A172 (cell line): ENCODE measurements at regions not wholly inside any gene's neighbourhood (a gene's known extent, or its start where the extent isn't known, plus 50 kb on each side); places are given as distances from the start of the nearest gene placed in this dataset.

Source experiments
- DNase-seq: peaks from one replicate; pipeline ENCODE4 v3.0.0-alpha.2; 2015; ENCODE audit warnings: low spot score

DNA sequence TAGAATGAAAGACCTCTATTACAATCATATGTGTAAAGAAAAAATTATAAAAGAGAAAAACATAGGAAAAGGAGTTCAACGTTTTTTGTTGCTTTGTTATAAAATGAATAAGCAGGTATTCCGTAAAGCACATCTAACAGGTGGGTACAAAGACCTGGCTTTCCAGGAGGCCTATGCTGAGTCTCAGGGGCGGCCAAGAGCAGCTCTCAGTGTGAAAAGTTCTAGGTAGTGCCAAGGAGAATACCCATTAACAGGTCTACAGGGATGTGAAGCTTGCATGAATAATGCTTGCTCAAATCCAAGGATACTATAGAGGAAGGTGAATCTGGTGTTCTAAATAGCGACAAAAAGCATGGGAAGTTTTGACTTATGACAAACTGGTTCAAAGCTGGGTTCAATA lies 944.4 kb downstream of the PDHA2 start:
- no peak for DNase-seq

DNA sequence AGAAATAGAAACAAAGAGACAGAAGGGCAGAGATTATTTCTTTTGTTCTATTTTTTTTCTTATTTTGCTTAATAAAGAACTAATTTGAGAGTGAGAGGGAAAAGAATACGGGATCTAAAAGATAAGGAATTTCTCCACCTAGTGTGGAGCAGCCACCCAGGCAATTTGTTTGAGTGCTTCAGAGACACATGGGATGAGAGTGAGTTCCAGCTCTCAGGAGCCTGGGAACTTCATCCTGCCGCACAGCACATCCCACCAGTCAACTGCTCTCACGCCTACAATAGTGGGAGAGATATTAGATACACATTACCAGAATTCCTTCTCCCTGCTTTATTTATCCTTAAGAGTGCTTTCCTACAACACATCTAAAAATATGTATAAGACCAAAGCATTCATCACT lies 946.4 kb downstream of the PDHA2 start:
- no peak for DNase-seq

- no peak for DNase-seq
Measured at GRCh38 chr4:96787766-96788165, 947.9 kb downstream of the PDHA2 start.

DNA sequence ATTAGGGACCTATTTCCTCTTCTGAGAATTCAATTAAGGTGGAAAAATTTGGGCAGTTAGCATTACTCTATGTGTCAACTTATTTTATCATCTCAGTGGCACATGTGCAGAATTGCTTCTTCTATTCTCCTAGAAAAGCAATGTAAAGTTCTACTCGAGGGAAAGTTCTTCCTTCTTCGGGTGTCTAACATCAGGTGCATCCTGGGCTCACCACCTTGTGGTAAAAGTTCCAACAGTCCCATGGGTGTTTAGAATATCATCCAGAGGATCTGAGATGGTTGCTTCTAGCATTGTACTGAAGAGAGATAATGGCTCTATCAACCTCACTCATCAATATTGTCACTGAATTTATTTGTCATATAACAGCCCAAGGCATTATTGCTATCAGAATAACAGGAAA lies 969.7 kb downstream of the PDHA2 start:
- no peak for DNase-seq

DNA sequence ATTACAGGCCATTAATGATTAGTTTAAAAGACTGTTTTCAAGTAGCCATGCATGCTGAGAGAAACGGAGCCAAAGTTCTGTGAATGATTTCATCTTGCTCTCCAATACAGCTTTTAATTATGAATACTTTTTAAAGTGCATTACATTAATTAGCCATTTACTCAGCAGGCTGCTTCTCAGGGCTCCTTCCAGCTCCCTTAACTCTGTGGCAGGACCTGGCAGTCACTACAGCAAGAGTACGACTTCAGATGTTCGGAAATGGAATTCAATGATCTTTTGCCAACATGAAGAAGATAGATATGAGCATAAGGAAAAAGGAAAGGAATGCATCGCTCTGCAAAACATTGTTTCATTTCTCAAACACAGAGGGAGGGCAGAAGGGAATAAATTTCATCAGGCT lies 987.2 kb downstream of the PDHA2 start:
- no peak for DNase-seq

DNA sequence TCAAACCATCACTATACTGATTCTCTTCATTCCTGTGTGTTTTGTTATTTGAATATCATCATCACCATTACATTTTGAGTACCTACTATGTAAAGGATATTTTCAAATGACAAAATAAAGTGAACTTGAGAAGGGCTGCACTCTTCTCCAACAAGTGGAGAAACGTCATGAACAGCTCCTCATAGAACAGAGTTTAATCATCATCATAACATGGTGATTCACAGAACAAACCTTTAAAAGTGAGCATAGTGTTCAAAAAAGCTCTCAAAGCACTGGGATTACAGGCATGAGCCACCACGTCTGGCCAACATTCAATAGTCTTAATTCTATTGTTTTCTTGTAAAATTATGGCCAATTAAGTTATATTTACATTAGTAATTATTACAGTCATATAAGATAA lies 993.9 kb downstream of the PDHA2 start:
- peak; percentile 9 for DNase-seq

GRCh38 chr4:96835991-96836390 lies 996.1 kb downstream of the PDHA2 start:
- DNase-seq, result no peak

DNA sequence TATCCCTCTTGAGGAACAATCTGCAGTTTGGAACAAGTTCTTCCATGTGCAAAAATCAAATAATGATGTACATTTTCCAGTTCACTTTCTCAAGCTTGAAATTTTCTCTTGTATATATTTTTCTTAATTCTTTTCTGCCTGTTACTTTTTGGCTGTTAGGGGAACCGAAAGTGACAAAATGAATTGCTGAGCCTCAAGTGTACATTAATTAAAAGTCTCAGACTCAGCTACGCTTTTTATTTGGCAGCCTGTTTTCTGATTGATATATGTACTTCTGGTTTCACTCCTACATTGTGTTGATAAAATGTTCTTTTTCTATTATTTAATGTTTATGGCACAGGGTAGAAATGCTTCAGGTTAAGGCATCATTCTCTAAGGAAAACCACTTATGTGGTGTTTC lies 999.5 kb downstream of the PDHA2 start:
- DNase-seq, result no peak

GRCh38 chr4:96841801-96842200 lies 1001.9 kb downstream of the PDHA2 start:
- DNase-seq, result no peak

- DNase-seq, result no peak
Measured at GRCh38 chr4:96844858-96845490, 1005.1 kb downstream of the PDHA2 start.

GRCh38 chr4:96845819-96846218 lies 1005.9 kb downstream of the PDHA2 start:
- no peak for DNase-seq

DNA sequence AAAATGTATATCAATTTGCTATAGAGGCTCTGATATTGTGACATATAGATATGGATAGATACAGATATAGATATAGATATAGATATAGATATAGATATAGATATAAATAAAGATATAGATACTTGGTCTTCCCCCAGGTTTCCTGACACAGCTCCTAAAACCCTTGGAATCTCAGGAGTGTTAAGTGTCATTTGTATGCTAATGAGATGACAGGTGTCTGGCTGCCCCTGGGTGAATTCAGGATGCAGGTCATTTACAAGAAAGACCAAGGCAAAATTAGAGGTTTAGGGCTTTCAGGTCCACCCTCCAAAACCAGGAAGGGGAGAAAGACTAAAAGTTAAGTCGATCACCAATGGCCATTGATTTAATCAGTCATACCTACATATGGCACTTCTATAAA lies 1034.8 kb downstream of the PDHA2 start:
- no peak for DNase-seq

DNA sequence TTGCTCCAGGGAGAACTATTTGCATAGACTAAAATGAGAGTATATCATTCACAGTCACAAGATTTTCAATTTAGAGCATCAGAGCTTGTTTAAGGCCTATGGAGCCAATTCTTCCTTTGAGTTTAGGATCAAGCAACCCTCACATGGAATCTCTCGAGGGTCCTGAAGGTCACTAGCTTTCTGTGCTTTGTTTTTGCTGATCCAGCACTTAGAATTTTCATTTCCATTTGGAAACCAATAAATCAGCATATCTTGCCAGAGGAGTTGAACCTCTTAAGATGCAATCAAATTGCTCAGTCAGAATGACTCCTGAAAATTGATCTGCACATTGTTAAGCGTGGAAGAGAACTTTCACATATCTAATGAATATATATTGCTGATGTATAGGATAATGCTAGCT lies 1039.6 kb downstream of the PDHA2 start:
- DNase-seq, result no peak

- no peak for DNase-seq
Measured at GRCh38 chr4:96887857-96888256, 1048.0 kb downstream of the PDHA2 start.

GRCh38 chr4:96894621-96895020 lies 1054.7 kb downstream of the PDHA2 start:
- DNase-seq, result no peak

GRCh38 chr4:96895826-96896225 lies 1055.9 kb downstream of the PDHA2 start:
- DNase-seq, result no peak

DNA sequence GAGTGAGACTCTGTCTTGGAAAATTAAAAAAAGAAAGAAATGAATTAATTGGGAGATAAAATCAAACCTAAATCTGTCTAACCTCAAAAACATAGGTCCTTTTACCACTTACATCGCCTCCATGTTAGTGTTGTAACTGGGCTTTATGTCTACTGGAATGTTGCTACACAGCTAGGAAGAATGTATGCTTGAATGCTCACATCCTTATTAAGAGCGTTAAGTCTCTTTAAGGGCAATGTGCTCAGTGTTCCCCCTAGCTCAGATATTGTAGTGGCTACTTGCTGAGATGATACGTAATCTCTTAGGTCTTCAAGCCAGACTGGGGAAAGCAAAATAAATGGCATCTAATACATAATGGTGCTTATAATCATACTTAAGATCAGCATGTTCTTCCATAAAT lies 1072.8 kb downstream of the PDHA2 start:
- no peak for DNase-seq

- DNase-seq, result peak; percentile 70
Measured at GRCh38 chr4:96913441-96914080, 1073.7 kb downstream of the PDHA2 start.

GRCh38 chr4:96916711-96917110 lies 1076.8 kb downstream of the PDHA2 start:
- no peak for DNase-seq

GRCh38 chr4:96936886-96937285 lies 1097.0 kb downstream of the PDHA2 start:
- no peak for DNase-seq

DNA sequence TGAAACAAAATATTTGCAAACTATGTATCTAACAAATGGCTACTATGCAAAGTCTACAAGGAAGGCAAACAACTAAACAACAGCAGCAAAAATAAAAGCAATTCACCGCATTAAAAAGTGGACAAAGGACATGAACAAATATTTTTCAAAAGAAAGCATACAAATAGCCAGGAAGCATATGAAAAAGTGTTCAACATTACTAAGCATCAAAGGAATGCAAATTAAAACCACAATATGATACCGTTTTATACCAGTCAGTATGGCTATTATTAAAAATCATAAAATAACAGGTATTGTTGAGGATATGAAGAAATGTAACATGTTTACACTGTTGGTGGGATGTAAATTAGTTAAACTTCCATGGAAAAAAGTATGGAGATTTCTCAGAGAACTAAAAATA lies 1106.7 kb downstream of the PDHA2 start:
- DNase-seq, result no peak

DNA sequence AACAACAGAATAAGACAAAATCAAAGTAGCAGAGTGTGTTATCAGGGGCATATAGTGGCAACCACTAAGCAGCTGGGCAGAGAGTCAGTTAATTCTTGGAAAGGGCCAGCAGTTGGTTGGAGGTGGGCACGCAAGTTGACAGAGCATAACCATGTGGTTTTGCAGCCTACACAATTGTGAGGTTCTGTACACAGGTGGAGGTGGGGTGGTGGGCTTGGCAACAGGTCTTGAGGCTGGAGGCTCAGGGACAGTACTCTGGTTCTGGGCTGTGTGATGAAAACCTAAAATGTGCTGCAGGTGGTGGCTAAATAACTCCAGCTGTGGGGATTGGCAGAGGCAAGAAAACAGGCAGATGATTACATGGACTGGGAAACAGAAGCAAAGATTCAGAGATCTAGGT lies 1112.7 kb downstream of the PDHA2 start:
- DNase-seq, result no peak

DNA sequence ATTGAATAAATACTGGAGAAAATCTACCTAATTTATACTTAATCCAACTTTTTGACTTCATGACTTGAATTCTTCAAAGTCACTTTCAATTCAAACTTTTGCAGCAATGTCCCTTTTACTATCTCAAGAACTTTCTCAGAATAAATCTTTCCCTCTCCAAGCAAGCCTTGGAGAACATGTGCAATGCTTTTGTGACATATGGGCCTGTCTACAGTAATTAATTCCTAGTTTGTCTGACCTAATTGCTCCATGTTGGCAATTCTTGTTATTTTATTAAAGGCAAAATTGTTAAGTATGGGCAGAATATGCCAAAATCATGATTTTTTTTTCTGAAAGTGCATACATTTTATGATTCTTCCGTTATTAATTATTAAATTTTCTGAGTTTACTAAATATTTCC lies 1115.3 kb downstream of the PDHA2 start:
- no peak for DNase-seq

DNA sequence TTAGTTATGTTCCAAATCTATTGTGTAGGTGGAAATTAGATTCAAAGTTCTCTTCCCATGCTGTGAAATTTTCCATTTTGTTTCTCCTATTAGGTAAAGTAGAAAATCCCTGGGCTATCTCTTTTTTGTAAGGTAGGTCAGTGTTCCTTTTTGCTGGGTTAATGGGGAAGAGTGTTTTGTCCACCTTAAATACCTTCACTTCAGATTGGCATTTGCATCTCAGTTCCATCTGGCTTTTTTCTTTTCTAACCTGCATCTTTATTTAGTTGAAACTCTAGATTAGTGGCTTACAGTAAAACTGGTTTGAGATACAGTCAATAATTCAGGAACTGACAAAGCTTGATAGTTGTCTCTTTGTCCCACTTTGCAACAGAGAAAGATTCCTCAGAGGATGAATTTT lies 1115.8 kb downstream of the PDHA2 start:
- no peak for DNase-seq
